NCI-H524 treated with DMSO at 0.1 percent for 48 hours (cell line): ENCODE measurements at regions not wholly inside any gene's neighbourhood (a gene's known extent, or its start where the extent isn't known, plus 50 kb on each side); places are given as distances from the start of the nearest gene placed in this dataset.
A peak's percentile ranks its signal among the peaks of the same experiment; 100 is the strongest.
"Not testable (repeated sequence)": the region's sequence is repeated elsewhere in the genome, so short reads cannot be mapped to it uniquely, and the experiment has no call there.

Experiments
- DNase-seq: peaks from one replicate; lab custom pipeline; 2025; lab: John Stamatoyannopoulos, UW

DNA sequence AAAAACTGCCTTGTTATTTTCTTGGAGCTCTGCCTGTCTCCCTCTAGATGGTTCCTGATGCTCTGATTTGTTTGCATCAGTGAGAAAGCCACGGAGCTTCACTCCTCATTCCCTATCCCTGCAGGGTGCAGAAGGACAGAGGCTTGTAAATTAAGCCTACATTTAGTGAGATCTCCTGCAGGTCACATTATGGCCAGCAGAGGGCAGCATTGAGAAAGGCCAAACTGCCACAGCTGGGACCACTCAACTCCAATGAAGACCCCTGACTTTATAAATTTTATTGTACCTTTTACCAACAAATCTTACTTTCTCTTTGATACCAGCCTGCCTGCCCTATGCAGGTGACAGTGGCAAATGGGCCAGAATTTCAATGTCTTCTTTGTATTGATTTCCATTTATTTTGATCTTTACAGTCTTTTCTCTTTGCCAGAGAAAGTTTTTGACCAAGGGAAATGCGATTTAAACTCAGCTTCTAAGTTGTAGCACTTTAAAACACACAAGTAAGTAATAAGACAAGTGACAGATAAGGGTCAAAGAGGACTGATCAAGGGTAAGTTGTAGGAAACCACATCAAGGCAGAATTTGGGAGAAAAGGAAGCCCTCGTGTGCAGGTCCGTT lies 1029.1 kb upstream of the KLHL29 start:
- no peak for DNase-seq

DNA sequence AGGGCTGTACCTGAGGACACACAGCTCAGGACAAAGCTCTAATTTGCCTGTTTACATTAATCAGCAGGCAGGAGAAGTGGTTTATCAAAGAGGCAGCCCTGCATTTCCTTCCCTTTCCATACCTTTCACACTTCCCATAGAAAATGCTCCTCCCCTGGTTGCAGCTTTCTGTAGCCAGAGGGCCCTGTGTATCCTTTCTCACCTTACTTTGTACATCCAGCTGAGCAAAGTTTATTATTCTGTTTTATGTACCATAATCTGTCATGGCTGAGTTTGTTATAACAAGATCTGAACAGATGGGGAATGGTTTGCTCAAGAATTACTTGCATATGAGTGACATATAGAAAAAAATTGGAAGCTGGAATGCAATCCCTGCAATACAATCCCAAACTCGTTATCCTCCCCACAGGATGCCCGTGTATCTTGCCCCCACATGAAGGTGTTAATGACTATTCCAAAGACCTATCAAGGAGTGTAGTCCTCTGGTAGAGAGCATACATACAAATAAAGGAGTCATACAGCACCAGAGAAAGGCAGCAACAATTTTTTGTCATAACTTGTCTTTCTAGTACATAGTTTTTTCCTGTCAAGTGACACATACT lies 1025.8 kb upstream of the KLHL29 start:
- DNase-seq = peak; percentile 41

DNA sequence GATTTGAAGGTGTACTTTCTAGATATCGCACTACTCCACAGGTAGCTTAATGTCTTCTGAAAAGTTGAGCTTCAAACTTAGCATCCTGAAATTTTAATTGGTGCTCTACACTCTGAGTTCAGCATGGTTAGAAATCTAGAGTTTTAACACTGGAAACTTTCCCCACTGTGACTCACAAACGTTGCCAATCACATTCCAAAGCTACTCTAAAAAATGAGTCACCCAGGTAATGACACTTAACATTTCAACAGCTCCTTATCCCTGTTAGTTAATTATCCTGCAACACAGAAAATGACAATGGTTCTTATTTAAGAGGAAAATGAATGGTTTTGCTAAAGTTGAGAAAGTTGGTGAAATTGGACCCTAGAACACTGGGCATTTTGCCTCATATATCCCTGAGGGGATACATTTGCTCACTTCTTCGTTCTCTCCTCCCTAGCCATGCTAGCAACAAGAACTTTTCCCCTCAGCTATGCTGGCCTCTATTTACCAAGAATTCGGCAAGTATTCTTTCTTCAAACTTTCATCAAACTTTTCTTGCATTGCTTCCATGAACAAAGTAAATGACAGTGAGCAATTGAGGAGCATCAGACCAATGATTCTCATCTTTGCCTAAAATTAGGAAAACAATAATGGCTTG lies 1024.1 kb upstream of the KLHL29 start:
- no peak for DNase-seq

DNA sequence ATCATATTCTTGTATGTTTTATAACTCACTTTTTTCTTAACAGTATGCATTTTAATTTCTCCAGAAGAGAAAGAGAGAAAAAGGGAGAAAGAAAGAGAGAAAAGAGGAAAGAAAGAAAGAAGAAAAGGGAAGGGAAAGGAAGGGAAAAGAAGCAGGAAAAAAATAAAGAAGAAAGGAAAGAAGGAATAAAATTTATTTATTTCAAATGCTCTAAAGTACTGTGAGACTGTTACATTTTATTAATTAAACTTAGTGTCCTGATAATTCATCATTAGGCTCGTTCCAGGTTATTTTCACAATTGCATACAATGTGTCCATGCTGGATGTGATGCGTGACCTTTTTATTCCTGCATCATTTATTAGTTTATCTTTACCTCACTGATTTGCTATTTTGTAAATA lies 1023.4 kb upstream of the KLHL29 start:
- no peak for DNase-seq

DNA sequence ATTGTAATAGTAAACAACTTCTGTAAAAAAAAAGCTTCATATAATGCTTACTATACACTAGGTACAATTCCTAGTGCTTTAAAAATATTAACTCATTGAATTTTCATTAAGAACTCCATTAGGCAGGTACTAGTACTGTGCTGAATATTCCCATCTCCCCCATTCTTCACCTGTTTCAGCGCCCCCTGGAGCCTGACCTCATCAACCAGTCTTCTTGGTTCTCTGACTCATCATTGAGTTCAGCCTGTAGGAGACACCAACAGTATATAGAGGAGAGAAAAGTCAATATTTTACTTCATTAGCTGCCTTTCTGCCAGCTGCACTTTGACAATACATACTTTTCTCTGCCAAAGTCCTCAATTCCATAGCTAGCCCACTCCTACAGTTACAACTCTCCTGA lies 1009.9 kb upstream of the KLHL29 start:
- DNase-seq = no peak

DNA sequence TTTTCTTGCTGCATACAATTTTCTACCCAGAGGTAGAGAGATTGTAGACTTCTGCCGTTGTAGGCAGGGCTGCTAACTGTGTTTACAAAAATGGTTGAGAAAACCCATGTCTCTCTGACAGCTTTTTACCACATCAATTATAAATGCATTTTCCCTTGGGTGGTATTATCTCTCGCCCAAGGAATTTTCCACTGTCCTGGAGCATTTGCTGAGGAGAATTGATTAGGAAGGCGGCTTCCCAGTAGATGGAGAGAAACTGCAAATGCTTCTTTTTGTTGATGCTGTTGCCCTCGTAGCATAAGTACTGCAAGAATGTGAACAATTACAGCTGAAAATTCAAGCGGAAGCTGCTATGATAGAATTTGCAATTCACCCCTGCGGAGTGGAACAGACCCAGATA lies 1007.7 kb upstream of the KLHL29 start:
- DNase-seq = no peak

DNA sequence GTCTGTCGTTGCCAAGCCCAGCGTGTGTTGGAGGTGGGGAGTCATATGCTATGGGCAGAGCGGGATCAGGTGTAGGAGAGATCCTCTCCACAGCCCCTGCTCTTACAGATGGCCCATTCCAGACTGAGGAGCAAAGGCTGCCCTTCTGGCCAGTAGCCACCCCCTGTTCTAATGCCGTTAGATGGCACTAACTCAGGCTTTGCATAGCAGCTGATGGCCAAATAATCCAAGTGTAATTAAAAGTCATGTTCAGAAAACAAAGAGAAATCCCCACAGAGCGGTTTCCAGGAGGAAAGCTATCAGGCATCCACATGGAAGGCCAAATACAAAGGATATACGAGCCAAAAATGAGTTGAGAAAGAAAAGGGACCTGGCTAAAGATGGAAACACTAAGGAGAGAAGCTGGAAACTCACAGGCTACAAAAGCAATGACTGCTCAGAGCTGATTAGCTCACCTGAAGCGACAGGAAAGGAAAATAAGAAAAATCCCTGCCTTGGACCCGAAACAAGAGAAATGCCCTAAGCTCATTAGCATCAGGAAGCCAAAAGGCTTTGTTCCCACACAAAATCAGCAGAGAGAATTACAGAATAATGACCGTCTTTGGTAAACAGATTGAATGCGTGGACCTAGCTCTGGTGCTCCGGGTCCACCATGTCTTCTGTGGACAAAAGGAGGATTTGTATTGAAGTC lies 1002.4 kb upstream of the KLHL29 start:
- DNase-seq = peak; percentile 61

DNA sequence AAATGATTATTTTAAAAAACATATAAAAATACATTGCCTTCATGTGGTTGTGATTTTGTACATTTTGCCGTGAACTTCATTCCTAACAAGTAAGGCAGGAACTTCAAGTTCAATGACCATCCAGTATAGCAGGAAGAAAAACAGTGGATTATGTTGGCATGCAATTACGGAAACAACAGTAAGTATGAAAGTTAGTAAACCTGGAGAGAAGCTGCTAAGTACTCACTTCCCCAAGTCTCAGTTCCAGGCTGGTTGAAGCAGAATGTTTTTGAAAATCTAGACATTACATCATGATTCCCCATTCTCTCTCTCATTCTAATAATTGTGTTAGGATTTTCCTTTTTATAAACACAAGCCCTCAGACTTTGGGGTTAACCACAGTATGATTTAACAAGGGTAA lies 987.1 kb upstream of the KLHL29 start:
- DNase-seq = no peak

DNA sequence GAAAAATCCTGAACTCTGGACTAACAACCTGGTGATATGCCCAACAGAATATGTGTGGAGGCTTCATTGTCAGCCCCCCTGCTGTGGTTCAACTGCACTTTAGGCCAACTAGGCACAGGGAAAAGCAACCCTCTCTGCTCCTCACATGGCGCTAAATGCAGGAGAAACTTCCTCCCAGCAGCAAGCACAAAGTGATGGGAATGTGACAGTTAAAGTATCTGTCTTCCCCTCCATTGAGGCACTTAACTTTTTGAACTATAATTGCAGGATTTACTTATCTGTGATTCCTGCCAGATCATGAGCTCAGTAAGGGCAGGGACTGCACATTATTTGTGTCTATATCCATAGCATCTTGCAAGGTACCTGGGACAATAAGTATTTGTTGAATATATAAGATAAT lies 981.2 kb upstream of the KLHL29 start:
- DNase-seq = no peak

DNA sequence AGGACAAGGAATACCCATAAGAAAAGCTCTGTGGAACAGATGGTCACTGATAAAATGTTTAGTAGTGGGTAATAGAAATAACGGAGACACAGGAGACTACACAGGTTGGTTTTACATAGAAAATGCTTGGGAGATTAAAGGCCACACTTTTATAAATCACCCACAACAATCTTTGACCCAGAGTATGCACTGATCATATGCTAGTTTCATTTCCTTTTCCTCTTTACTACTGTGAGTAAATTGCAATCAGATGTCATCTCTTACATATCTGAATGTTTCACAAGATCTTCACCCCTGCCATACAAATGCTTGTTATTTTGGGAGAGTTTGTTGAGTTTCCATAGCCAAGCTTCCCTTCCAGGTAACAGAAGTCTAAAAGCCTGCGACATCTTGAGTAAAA lies 978.4 kb upstream of the KLHL29 start:
- DNase-seq = no peak

DNA sequence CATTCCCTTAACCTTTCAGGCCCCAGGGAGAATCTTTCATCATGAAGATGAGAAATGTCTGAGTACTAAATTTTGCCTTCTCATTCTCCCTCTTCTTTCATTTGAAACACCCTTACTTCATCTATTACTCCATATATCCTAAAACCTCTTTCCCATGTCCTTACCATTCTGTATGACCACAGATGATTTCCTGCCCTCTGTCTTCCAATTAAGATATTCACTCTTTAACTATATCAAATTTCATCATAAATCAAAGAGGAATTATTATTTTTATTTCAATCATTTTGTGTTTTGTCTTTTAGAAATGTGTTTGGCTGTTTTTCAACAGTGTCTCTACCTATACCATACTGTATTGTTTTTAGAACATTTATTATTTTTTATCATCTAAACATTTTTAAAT lies 964.9 kb upstream of the KLHL29 start:
- DNase-seq = no peak

DNA sequence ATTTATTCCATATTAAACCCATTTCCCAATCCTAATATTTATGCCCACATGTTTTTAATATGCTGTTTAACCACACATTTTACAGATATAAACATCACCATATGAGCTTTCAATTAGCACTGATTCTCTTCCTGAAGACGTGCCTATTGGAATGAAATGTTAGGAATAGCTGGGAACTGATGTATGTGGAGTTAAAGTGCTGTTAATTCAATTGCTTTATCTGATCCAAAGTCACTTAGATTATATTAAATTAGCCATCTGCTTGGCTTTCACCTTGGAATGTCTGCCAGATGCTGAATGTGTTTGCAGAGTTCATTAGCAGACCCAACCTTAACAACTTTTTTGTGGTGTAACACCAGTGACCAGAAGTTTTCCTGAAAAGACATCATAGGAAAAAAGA lies 942.9 kb upstream of the KLHL29 start:
- peak; percentile 87 for DNase-seq

DNA sequence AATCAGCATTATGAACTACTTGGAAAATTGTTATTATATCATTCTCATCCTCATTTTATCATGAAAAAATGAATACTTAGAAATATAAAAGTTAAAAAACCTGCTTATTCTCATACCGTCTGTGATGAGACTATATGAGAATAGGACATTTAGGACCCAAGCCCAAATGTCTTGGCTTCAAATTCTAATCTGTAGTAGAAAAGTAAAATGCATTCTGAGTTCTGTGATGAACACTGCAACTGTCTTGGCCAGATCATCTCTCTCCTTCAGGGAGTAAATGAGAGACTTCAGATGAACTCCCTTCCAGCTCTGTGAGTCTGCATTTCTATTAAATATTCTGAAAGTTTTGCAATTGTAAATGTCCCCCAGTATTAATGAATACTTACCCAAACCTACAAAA lies 940.7 kb upstream of the KLHL29 start:
- no peak for DNase-seq

DNA sequence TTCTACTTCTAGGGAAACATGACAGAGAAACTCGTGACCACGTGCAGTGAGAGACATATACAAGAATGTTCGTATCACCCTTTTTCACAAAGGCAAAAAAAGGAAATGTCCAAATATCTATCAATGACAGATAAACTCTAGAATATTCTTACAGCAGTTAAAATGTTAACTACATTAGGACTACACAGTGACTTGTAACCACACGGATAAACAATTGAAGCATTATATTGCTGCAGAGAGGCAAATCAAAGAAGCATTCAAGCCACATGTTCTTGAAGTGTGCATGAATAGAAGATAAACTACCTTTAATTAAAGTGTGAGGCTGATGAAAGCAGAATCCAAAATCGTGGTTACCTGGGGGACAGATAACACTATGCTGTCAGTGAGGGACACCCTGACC lies 935.3 kb upstream of the KLHL29 start:
- no peak for DNase-seq

DNA sequence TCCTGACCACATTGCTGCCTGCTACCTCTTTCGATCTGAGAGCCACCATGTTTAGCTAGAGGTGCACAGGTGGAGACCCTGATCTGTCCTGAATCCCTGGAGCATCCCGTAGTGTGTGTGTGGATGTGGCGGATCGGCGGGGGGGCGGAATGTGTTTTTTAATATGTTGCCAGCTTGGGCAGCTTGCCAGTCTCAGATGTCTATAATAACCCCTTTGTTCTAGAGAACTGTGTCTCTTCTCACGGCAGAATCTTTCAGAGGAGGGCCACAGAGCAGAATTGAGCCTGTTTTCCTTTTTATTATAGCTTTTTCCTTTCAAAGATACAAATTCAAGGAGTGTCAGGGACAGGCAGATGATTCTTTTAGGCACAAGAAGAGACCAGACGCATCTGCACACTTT lies 934.1 kb upstream of the KLHL29 start:
- no peak for DNase-seq

DNA sequence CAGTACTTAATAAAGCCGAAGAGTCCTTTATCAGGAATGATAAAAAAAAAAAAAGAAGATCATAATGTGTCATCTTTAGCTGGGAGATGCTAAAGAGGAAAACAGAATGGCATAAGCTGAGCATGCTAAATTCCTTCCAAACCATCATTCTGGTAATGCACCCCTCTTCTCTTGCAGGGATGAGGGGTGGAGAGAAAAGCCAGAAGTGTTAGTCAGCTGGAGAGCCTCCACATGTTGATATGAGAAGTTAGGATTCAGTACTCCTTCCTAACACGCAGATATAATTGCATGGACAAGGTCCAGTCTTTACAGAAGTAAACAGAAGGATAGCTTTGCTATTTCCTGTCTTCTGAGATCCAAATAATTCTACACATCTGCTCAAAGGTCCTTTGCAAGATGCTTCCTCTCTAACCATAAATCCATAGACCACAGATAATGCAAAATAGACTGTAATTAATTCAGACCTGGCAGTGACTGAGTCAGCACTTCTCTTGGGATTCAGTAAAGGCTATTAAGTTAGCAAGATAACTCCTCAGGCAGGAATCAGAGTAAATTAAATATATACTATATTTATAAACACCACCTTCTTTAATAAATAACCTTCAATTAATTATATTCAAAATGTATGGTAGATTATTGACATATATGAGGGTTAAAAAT lies 930.0 kb upstream of the KLHL29 start:
- DNase-seq = no peak

DNA sequence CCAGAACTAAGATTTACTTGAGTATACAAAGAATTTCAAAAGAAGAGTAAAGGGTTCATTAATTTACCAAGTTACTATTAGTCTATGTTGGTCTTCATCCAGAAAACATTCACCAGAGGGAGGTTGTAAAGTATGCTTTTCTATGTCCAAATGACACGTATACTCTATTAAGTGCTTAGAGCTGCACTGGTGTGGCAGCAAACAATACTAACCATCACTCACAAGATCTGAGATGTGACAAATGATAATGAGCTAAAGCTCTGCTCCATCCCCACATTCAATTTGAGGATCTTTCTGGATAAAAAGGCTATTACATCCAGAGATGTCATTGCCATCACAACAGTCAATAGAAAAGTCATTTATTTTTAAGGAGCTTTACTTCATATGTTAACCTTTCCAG lies 926.5 kb upstream of the KLHL29 start:
- no peak for DNase-seq

DNA sequence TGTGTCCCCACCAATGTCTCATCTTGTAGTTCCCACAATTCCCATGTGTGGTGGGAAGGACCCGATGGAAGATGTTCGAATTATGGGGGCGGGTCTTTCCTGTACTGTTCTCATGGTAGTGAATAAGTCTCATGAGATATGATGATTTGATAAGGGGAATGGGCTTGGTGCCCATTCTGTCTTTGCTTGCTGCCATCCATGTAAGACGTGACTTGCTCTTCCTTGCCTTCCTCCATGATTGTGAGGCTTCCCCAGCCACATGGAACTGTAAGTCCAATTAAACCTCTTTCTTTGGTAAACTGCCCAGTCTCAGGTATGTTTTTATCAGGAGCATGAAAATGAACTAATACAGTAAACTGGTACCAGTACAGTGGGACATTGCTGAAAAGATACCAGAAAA lies 909.9 kb upstream of the KLHL29 start:
- DNase-seq = not testable (repeated sequence)

DNA sequence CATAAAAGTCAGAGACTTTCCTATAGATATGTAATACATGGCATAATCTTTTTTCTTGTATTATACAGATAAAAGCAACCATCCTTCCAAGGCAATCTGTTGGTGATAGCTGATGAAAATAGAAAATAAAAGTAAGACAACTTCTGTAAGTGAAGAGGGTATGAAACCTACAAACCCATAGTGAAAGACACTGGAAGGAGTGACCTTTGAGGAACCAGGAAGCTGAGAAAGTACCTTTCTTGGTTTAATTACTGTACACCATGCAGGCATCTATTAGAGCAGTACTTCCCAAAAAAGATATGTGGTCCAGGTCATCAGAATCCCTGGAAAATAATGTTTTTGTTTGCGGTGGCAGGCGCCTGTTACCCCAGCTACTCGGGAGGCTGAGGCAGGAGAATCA lies 906.6 kb upstream of the KLHL29 start:
- no peak for DNase-seq

DNA sequence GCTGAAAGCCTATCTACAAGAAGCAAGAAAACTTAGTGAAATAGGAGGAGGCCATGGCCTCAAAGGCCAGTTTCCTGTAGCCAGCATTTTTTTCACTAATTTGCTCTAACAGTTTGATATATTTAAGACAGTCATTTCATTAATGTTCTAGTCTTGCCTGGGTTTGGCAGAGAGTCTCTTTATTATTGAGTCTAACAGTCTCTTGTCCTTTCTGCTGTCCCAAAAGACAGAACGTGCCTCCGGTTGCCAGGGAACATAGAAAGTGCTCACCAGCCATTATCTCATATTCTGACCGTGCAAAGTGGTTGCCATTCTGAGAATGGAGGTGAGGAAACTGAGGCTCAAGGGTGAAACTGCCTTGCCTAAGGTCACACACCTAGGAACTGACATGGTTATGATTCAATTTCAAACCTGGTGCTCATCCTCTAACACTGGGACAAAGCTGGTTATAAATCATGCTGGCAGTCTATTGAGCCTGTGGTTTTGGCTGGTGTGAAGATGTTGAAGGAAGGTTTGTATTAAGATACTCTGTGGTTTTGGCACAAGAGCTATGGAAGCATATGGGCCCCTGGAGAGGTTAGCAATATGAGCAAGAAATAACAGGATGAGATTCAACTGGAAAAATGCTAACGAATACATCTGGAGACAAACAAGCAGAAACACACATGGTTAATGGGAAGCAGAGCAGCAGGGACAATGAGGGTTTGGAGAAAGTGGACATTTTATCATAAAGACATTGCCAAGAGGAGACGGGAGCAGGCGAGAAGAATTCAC lies 903.3 kb upstream of the KLHL29 start:
- no peak for DNase-seq

DNA sequence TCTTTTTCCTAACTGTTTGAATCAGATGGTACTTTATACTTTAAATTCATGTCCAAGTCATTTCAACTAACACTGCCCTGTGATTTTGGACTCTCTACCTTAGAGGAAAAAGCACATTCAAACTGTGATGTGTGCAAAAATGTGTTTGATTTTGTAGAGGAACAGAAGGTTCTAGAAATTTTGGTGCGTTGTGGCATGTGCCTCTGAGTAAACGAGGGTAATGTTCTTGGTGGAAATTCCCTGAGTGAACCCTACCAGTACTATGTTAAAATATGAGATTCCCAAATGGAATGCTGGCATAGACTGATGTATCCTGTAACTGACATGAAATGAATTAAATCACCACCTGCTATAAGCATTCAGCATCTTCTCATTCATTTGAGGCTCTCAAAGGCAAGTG lies 901.9 kb upstream of the KLHL29 start:
- no peak for DNase-seq

DNA sequence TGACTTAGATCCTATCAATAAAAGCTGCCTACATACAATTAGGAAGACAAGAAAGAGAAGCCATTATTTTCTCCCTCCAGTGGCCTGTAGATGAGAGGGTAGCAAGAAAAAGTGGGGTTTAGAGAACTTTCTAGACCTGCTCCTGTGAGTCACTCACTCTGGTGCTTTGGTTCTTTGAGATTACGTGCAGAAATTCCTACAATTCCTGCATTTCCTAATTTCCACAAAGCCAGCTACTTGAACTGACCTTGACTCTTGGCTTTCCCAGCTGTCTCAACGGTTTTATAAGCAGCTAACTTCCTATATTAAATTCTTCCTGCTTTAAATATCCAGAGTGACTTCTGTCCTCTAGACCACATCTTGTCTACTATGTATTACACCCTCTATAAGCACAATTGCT lies 899.5 kb upstream of the KLHL29 start:
- DNase-seq = no peak
